ENCODE measurements at regions not wholly inside any gene's neighbourhood (a gene's known extent, or its start where the extent isn't known, plus 50 kb on each side); places are given as distances from the start of the nearest gene placed in this dataset.

GRCh38 chr2:224287531-224287930 is 114.4 kb downstream of the FAM124B start:
- Histone ChIP-seq H3K9me3 (ENCODE audit: control insufficient read depth in 1 of 2, low read length in 2 of 2) (no peaks in the 10 kb centered on the region), H3K4me3 (ENCODE audit: low read depth in 1 of 2, low read length in 2 of 2) (no peak overlapping the region), H3K9ac (ENCODE audit: low read depth in 1 of 2, low read length in 2 of 2) (no peak overlapping the region), H3K27ac (ENCODE audit: low read depth, low read length) (no peak overlapping the region), H3K4me1 (ENCODE audit: control insufficient read depth in 1 of 2, insufficient read depth in 2 of 2, low read length in 2 of 2) (no peaks in the 10 kb centered on the region), H3K27me3 (ENCODE audit: control insufficient read depth in 1 of 2, insufficient read depth in 2 of 2, low read length in 2 of 2) (peaks cover 3 to 9% of the 10 kb centered on the region in 2 donors), H3K36me3 (ENCODE audit: control insufficient read depth in 1 of 2, insufficient read depth in 2 of 2, low read length in 2 of 2) (no peaks in the 10 kb centered on the region)

- Histone ChIP-seq H3K27ac (ENCODE audit: low read depth, low read length) (no peak overlapping the region), H3K4me1 (ENCODE audit: control insufficient read depth in 1 of 2, insufficient read depth in 2 of 2, low read length in 2 of 2) (no peaks in the 10 kb centered on the region), H3K4me3 (ENCODE audit: low read depth in 1 of 2, low read length in 2 of 2) (no peak overlapping the region), H3K9ac (ENCODE audit: low read depth in 1 of 2, low read length in 2 of 2) (no peak overlapping the region), H3K27me3 (ENCODE audit: control insufficient read depth in 1 of 2, insufficient read depth in 2 of 2, low read length in 2 of 2) (peaks cover 3 to 6% of the 10 kb centered on the region in 2 donors), H3K9me3 (ENCODE audit: control insufficient read depth in 1 of 2, low read length in 2 of 2) (no peaks in the 10 kb centered on the region), H3K36me3 (ENCODE audit: control insufficient read depth in 1 of 2, insufficient read depth in 2 of 2, low read length in 2 of 2) (no peaks in the 10 kb centered on the region)
These were observed 115.0 kb downstream of the FAM124B start for GRCh38 chr2:224286923-224287322.

- Histone ChIP-seq H3K36me3 (ENCODE audit: control insufficient read depth in 1 of 2, insufficient read depth in 2 of 2, low read length in 2 of 2) (no peaks in the 10 kb centered on the region), H3K4me1 (ENCODE audit: control insufficient read depth in 1 of 2, insufficient read depth in 2 of 2, low read length in 2 of 2) (no peaks in the 10 kb centered on the region), H3K9me3 (ENCODE audit: control insufficient read depth in 1 of 2, low read length in 2 of 2) (no peaks in the 10 kb centered on the region), H3K4me3 (ENCODE audit: low read depth in 1 of 2, low read length in 2 of 2) (no peak overlapping the region), H3K27me3 (ENCODE audit: control insufficient read depth in 1 of 2, insufficient read depth in 2 of 2, low read length in 2 of 2) (no peaks in the 10 kb centered on the region), H3K9ac (ENCODE audit: low read depth in 1 of 2, low read length in 2 of 2) (no peak overlapping the region), H3K27ac (ENCODE audit: low read depth, low read length) (no peak overlapping the region)
These were observed 117.6 kb downstream of the FAM124B start for GRCh38 chr2:224284134-224284946.

GRCh38 chr2:224283466-224283965 is 118.4 kb downstream of the FAM124B start:
- Histone ChIP-seq H3K27ac (ENCODE audit: low read depth, low read length) (no peak overlapping the region), H3K4me1 (ENCODE audit: control insufficient read depth in 1 of 2, insufficient read depth in 2 of 2, low read length in 2 of 2) (no peaks in the 10 kb centered on the region), H3K9ac (ENCODE audit: low read depth in 1 of 2, low read length in 2 of 2) (no peak overlapping the region), H3K9me3 (ENCODE audit: control insufficient read depth in 1 of 2, low read length in 2 of 2) (no peaks in the 10 kb centered on the region), H3K4me3 (ENCODE audit: low read depth in 1 of 2, low read length in 2 of 2) (no peak overlapping the region), H3K36me3 (ENCODE audit: control insufficient read depth in 1 of 2, insufficient read depth in 2 of 2, low read length in 2 of 2) (no peaks in the 10 kb centered on the region), H3K27me3 (ENCODE audit: control insufficient read depth in 1 of 2, insufficient read depth in 2 of 2, low read length in 2 of 2) (no peaks in the 10 kb centered on the region)

GRCh38 chr2:224281374-224281773 is 120.5 kb downstream of the FAM124B start:
- H3K9ac ChIP-seq (ENCODE audit: low read depth in 1 of 2, low read length in 2 of 2) = no peak overlapping the region
- no peaks in the 10 kb centered on the region for H3K4me1 ChIP-seq (ENCODE audit: control insufficient read depth in 1 of 2, insufficient read depth in 2 of 2, low read length in 2 of 2)
- H3K36me3 ChIP-seq (ENCODE audit: control insufficient read depth in 1 of 2, insufficient read depth in 2 of 2, low read length in 2 of 2) = no peaks in the 10 kb centered on the region
- H3K4me3 ChIP-seq (ENCODE audit: low read depth in 1 of 2, low read length in 2 of 2) = no peak overlapping the region
- H3K27ac ChIP-seq (ENCODE audit: low read depth, low read length) = no peak overlapping the region
- H3K27me3 ChIP-seq (ENCODE audit: control insufficient read depth in 1 of 2, insufficient read depth in 2 of 2, low read length in 2 of 2) = no peaks in the 10 kb centered on the region
- H3K9me3 ChIP-seq (ENCODE audit: control insufficient read depth in 1 of 2, low read length in 2 of 2) = no peaks in the 10 kb centered on the region

- no peaks in the 10 kb centered on the region for H3K4me1 ChIP-seq (ENCODE audit: control insufficient read depth in 1 of 2, insufficient read depth in 2 of 2, low read length in 2 of 2)
- H3K27me3 ChIP-seq (ENCODE audit: control insufficient read depth in 1 of 2, insufficient read depth in 2 of 2, low read length in 2 of 2) = no peaks in the 10 kb centered on the region
- H3K4me3 ChIP-seq (ENCODE audit: low read depth in 1 of 2, low read length in 2 of 2) = no peak overlapping the region
- H3K9me3 ChIP-seq (ENCODE audit: control insufficient read depth in 1 of 2, low read length in 2 of 2) = no peaks in the 10 kb centered on the region
- no peaks in the 10 kb centered on the region for H3K36me3 ChIP-seq (ENCODE audit: control insufficient read depth in 1 of 2, insufficient read depth in 2 of 2, low read length in 2 of 2)
- no peak overlapping the region for H3K27ac ChIP-seq (ENCODE audit: low read depth, low read length)
- no peak overlapping the region for H3K9ac ChIP-seq (ENCODE audit: low read depth in 1 of 2, low read length in 2 of 2)
These were observed 123.4 kb downstream of the FAM124B start for GRCh38 chr2:224278531-224278930.

GRCh38 chr2:224276251-224276650 is 125.7 kb downstream of the FAM124B start:
- Histone ChIP-seq H3K4me1 (ENCODE audit: control insufficient read depth in 1 of 2, insufficient read depth in 2 of 2, low read length in 2 of 2) (no peaks in the 10 kb centered on the region), H3K36me3 (ENCODE audit: control insufficient read depth in 1 of 2, insufficient read depth in 2 of 2, low read length in 2 of 2) (no peaks in the 10 kb centered on the region), H3K9me3 (ENCODE audit: control insufficient read depth in 1 of 2, low read length in 2 of 2) (no peaks in the 10 kb centered on the region), H3K9ac (ENCODE audit: low read depth in 1 of 2, low read length in 2 of 2) (no peak overlapping the region), H3K27me3 (ENCODE audit: control insufficient read depth in 1 of 2, insufficient read depth in 2 of 2, low read length in 2 of 2) (no peaks in the 10 kb centered on the region), H3K4me3 (ENCODE audit: low read depth in 1 of 2, low read length in 2 of 2) (no peak overlapping the region), H3K27ac (ENCODE audit: low read depth, low read length) (no peak overlapping the region)

- no peak overlapping the region for H3K4me3 ChIP-seq (ENCODE audit: low read depth in 1 of 2, low read length in 2 of 2)
- no peak overlapping the region for H3K27ac ChIP-seq (ENCODE audit: low read depth, low read length)
- H3K9ac ChIP-seq (ENCODE audit: low read depth in 1 of 2, low read length in 2 of 2) = no peak overlapping the region
- H3K36me3 ChIP-seq (ENCODE audit: control insufficient read depth in 1 of 2, insufficient read depth in 2 of 2, low read length in 2 of 2) = no peaks in the 10 kb centered on the region
- H3K4me1 ChIP-seq (ENCODE audit: control insufficient read depth in 1 of 2, insufficient read depth in 2 of 2, low read length in 2 of 2) = no peaks in the 10 kb centered on the region
- no peaks in the 10 kb centered on the region for H3K9me3 ChIP-seq (ENCODE audit: control insufficient read depth in 1 of 2, low read length in 2 of 2)
- H3K27me3 ChIP-seq (ENCODE audit: control insufficient read depth in 1 of 2, insufficient read depth in 2 of 2, low read length in 2 of 2) = no peaks in the 10 kb centered on the region
These were observed 129.5 kb downstream of the FAM124B start for GRCh38 chr2:224272237-224272910.

- H3K9me3 ChIP-seq (ENCODE audit: control insufficient read depth in 1 of 2, low read length in 2 of 2) = no peaks in the 10 kb centered on the region
- H3K36me3 ChIP-seq (ENCODE audit: control insufficient read depth in 1 of 2, insufficient read depth in 2 of 2, low read length in 2 of 2) = no peaks in the 10 kb centered on the region
- H3K27ac ChIP-seq (ENCODE audit: low read depth, low read length) = no peak overlapping the region
- H3K9ac ChIP-seq (ENCODE audit: low read depth in 1 of 2, low read length in 2 of 2) = no peak overlapping the region
- H3K27me3 ChIP-seq (ENCODE audit: control insufficient read depth in 1 of 2, insufficient read depth in 2 of 2, low read length in 2 of 2) = no peaks in the 10 kb centered on the region
- H3K4me1 ChIP-seq (ENCODE audit: control insufficient read depth in 1 of 2, insufficient read depth in 2 of 2, low read length in 2 of 2) = no peaks in the 10 kb centered on the region
- H3K4me3 ChIP-seq (ENCODE audit: low read depth in 1 of 2, low read length in 2 of 2) = no peak overlapping the region
These were observed 130.2 kb downstream of the FAM124B start for GRCh38 chr2:224271617-224272236.

- no peaks in the 10 kb centered on the region for H3K4me1 ChIP-seq (ENCODE audit: control insufficient read depth in 1 of 2, insufficient read depth in 2 of 2, low read length in 2 of 2)
- H3K9me3 ChIP-seq (ENCODE audit: control insufficient read depth in 1 of 2, low read length in 2 of 2) = no peaks in the 10 kb centered on the region
- H3K27me3 ChIP-seq (ENCODE audit: control insufficient read depth in 1 of 2, insufficient read depth in 2 of 2, low read length in 2 of 2) = no peaks in the 10 kb centered on the region
- no peak overlapping the region for H3K4me3 ChIP-seq (ENCODE audit: low read depth in 1 of 2, low read length in 2 of 2)
- no peak overlapping the region for H3K27ac ChIP-seq (ENCODE audit: low read depth, low read length)
- no peak overlapping the region for H3K9ac ChIP-seq (ENCODE audit: low read depth in 1 of 2, low read length in 2 of 2)
- no peaks in the 10 kb centered on the region for H3K36me3 ChIP-seq (ENCODE audit: control insufficient read depth in 1 of 2, insufficient read depth in 2 of 2, low read length in 2 of 2)
These were observed 133.5 kb downstream of the FAM124B start for GRCh38 chr2:224268441-224268840.

All from duodenal mucosa (tissue), 2 donors.